Mesenchymal stem cell (in vitro differentiated cells and primary cell): ENCODE measurements at regions not wholly inside any gene's neighbourhood (a gene's known extent, or its start where the extent isn't known, plus 50 kb on each side); places are given as distances from the start of the nearest gene placed in this dataset.

ENCODE experiments used
- DNase-seq: peaks from one replicate; pipeline ENCODE4 v3.0.0-alpha.2; 2013
- H2AFZ ChIP-seq: one replicate; pipeline ENCODE4 v1.6.1; 2013; ENCODE audit warnings: low read depth, mild to moderate bottlenecking, control low read depth, inconsistent platforms, low read length, moderate library complexity
- H2AK5ac ChIP-seq: 2 replicates; pipeline ENCODE4 v1.6.1; 2013; ENCODE audit warnings: low read length, moderate library complexity, mild to moderate bottlenecking, inconsistent platforms; ENCODE audit not compliant: severe bottlenecking
- H2BK120ac ChIP-seq: one replicate; pipeline ENCODE4 v1.6.1; 2013; ENCODE audit warnings: low read depth, mild to moderate bottlenecking, inconsistent platforms, low read length, moderate library complexity
- H2BK12ac ChIP-seq, 2 experiments: one replicate each; pipeline ENCODE4 v1.6.1; 2013; ENCODE audit warnings: inconsistent platforms in 2 of 2, low read length in 2 of 2, mild to moderate bottlenecking in 2 of 2, moderate library complexity in 2 of 2, control low read depth in 1 of 2
- H2BK15ac ChIP-seq: one replicate; pipeline ENCODE4 v1.6.1; 2013; ENCODE audit warnings: mild to moderate bottlenecking, low read depth, inconsistent platforms; ENCODE audit not compliant: poor library complexity, severe bottlenecking
- H2BK5ac ChIP-seq: 2 replicates; pipeline ENCODE4 v1.6.1; 2013; ENCODE audit warnings: low read depth, mild to moderate bottlenecking, low read length, control low read depth, inconsistent platforms; ENCODE audit not compliant: poor library complexity, severe bottlenecking
- H3K14ac ChIP-seq, 2 experiments: one replicate each; pipeline ENCODE4 v1.6.1; 2013; ENCODE audit warnings: inconsistent platforms in 2 of 2, low read length in 2 of 2, control low read depth in 1 of 2, mild to moderate bottlenecking in 1 of 2, moderate library complexity in 1 of 2
- H3K18ac ChIP-seq, 2 experiments: one replicate each; pipeline ENCODE4 v1.6.1; 2013; ENCODE audit warnings: inconsistent platforms in 2 of 2, low read length in 2 of 2, control low read depth in 1 of 2, low read depth in 1 of 2, mild to moderate bottlenecking in 1 of 2
- H3K23ac ChIP-seq, 2 experiments: one replicate each; pipeline ENCODE4 v1.6.1; 2013; ENCODE audit warnings: inconsistent platforms in 2 of 2, low read length in 2 of 2, mild to moderate bottlenecking in 2 of 2, moderate library complexity in 2 of 2, control low read depth in 1 of 2
- H3K27ac ChIP-seq: 2 replicates; pipeline ENCODE4 v1.5.1; 2013; ENCODE audit warnings: mild to moderate bottlenecking, moderate library complexity, low read length, control low read depth, inconsistent platforms; ENCODE audit not compliant: poor library complexity, severe bottlenecking
- H3K27me3 ChIP-seq, 2 experiments: 2 replicates each; pipeline versions ENCODE4 v1.6.1 to v1.7.0; 2013; ENCODE audit warnings: low read length in 2 of 2, mild to moderate bottlenecking in 2 of 2, moderate library complexity in 2 of 2, control low read depth in 1 of 2, inconsistent platforms in 1 of 2; ENCODE audit not compliant: control insufficient read depth in 1 of 2, insufficient read depth in 1 of 2
- H3K36me3 ChIP-seq, 2 experiments: 2 replicates each; pipeline versions ENCODE4 v1.6.1 to v1.7.0; 2013; ENCODE audit warnings: low read length in 2 of 2, control low read depth in 1 of 2, inconsistent platforms in 1 of 2, low read depth in 1 of 2, mild to moderate bottlenecking in 1 of 2; ENCODE audit not compliant: insufficient read depth in 2 of 2, control insufficient read depth in 1 of 2
- H3K4ac ChIP-seq, 2 experiments: one replicate each; pipeline ENCODE4 v1.6.1; 2013; ENCODE audit warnings: inconsistent platforms in 2 of 2, low read length in 2 of 2, mild to moderate bottlenecking in 2 of 2, moderate library complexity in 2 of 2, control low read depth in 1 of 2, low read depth in 1 of 2
- H3K4me1 ChIP-seq: 2 replicates; pipeline ENCODE4 v1.6.1; 2013; ENCODE audit warnings: low read depth, low read length, control low read depth; ENCODE audit not compliant: control insufficient read depth, insufficient read depth
- H3K4me2 ChIP-seq: 2 replicates; pipeline ENCODE4 v1.6.1; 2013; ENCODE audit warnings: low read length, mild to moderate bottlenecking, inconsistent platforms; ENCODE audit not compliant: poor library complexity, severe bottlenecking
- H3K4me3 ChIP-seq, 2 experiments: 2 replicates each; pipeline versions ENCODE4 v1.5.1 to v1.7.0; 2013; ENCODE audit warnings: low read length in 2 of 2, mild to moderate bottlenecking in 2 of 2, control low read depth in 1 of 2, low read depth in 1 of 2; ENCODE audit not compliant: insufficient read depth in 1 of 2
- H3K79me1 ChIP-seq: replicated peaks from 2 replicates; pipeline ENCODE4 v1.6.1; 2013; ENCODE audit warnings: mild to moderate bottlenecking, control low read depth, low read length, inconsistent platforms; ENCODE audit not compliant: poor library complexity, severe bottlenecking
- H3K9ac ChIP-seq: 2 replicates; pipeline ENCODE4 v1.7.0; 2013; ENCODE audit warnings: mild to moderate bottlenecking, low read length, moderate library complexity
- H3K9me3 ChIP-seq: 2 replicates; pipeline ENCODE4 v1.7.0; 2013; ENCODE audit warnings: mild to moderate bottlenecking, low read length; ENCODE audit not compliant: control insufficient read depth
- H4K8ac ChIP-seq: one replicate; pipeline ENCODE4 v1.6.1; 2013; ENCODE audit warnings: inconsistent platforms, mild to moderate bottlenecking, low read length, moderate library complexity
- H4K91ac ChIP-seq: one replicate; pipeline ENCODE4 v1.6.1; 2013; ENCODE audit warnings: mild to moderate bottlenecking, low read length, inconsistent platforms
- WGBS: methylation state at CpG from one replicate; pipeline ENCODE4 v1.1.7; 2013; ENCODE audit warnings: mixed read lengths; 5-methylcytosine and 5-hydroxymethylcytosine counted together

GRCh38 chr14:99015833-99016232 lies 256.2 kb downstream of the BCL11B start:
- Histone ChIP-seq H2AFZ (no peak overlapping the region), H3K79me1 (no peaks in the 10 kb centered on the region), H3K23ac (no peak overlapping the region), H3K4me3 (no peak overlapping the region), H2BK15ac (no peak overlapping the region), H3K4ac (no peak overlapping the region), H4K8ac (no peak overlapping the region), H3K18ac (no peak overlapping the region), H2BK12ac (no peak overlapping the region), H3K14ac (no peak overlapping the region), H2BK5ac (no peak overlapping the region), H2AK5ac (no peak overlapping the region), H3K9me3 (no peaks in the 10 kb centered on the region), H3K4me1 (no peaks in the 10 kb centered on the region), H3K27ac (no peak overlapping the region), H3K36me3 (no peaks in the 10 kb centered on the region), H3K27me3 (no peaks in the 10 kb centered on the region), H3K4me2 (no peak overlapping the region), H4K91ac (no peak overlapping the region), H3K9ac (no peak overlapping the region), H2BK120ac (no peak overlapping the region)
- DNase-seq: no peak
- WGBS: 87% methylated on average over 9 of the region's 14 CpGs

GRCh38 chr14:99023371-99023770 lies 248.6 kb downstream of the BCL11B start:
- H3K79me1 ChIP-seq: no peaks in the 10 kb centered on the region
- H3K27ac ChIP-seq: no peak overlapping the region
- H2BK12ac ChIP-seq: no peak overlapping the region
- no peak overlapping the region for H2BK5ac ChIP-seq
- H4K8ac ChIP-seq: no peak overlapping the region
- no peak overlapping the region for H4K91ac ChIP-seq
- no peak overlapping the region for H2BK120ac ChIP-seq
- no peak overlapping the region for H3K23ac ChIP-seq
- H3K4me3 ChIP-seq: no peak overlapping the region
- H3K14ac ChIP-seq: no peak overlapping the region
- no peak overlapping the region for H3K9ac ChIP-seq
- no peak overlapping the region for H2BK15ac ChIP-seq
- 0% methylated on average over 1 of the region's 1 CpG for WGBS
- no peaks in the 10 kb centered on the region for H3K4me1 ChIP-seq
- H3K4ac ChIP-seq: no peak overlapping the region
- no peaks in the 10 kb centered on the region for H3K36me3 ChIP-seq
- peaks cover 3% of the 10 kb centered on the region for H3K9me3 ChIP-seq
- H3K4me2 ChIP-seq: no peak overlapping the region
- no peak for DNase-seq
- H3K27me3 ChIP-seq: peaks cover 0 to 14% of the 10 kb centered on the region in 2 experiments
- no peak overlapping the region for H3K18ac ChIP-seq
- H2AFZ ChIP-seq: no peak overlapping the region
- H2AK5ac ChIP-seq: no peak overlapping the region

GRCh38 chr14:99024926-99025325 lies 247.1 kb downstream of the BCL11B start:
- H4K8ac ChIP-seq: no peak overlapping the region
- no peak overlapping the region for H4K91ac ChIP-seq
- H3K27me3 ChIP-seq: peaks cover 0 to 25% of the 10 kb centered on the region in 2 experiments
- peaks cover 3% of the 10 kb centered on the region for H3K9me3 ChIP-seq
- no peak overlapping the region for H3K4me2 ChIP-seq
- H3K4ac ChIP-seq: no peak overlapping the region
- no peak overlapping the region for H2BK5ac ChIP-seq
- H3K27ac ChIP-seq: no peak overlapping the region
- H3K18ac ChIP-seq: no peak overlapping the region
- no peaks in the 10 kb centered on the region for H3K79me1 ChIP-seq
- no peak overlapping the region for H2AFZ ChIP-seq
- no peak overlapping the region for H2BK12ac ChIP-seq
- no peak overlapping the region for H3K14ac ChIP-seq
- no peaks in the 10 kb centered on the region for H3K4me1 ChIP-seq
- no peak overlapping the region for H3K23ac ChIP-seq
- DNase-seq: no peak
- no peak overlapping the region for H2BK15ac ChIP-seq
- no peak overlapping the region for H2AK5ac ChIP-seq
- no peak overlapping the region for H3K4me3 ChIP-seq
- H2BK120ac ChIP-seq: no peak overlapping the region
- H3K36me3 ChIP-seq: no peaks in the 10 kb centered on the region
- 64% methylated on average over 4 of the region's 4 CpGs for WGBS
- no peak overlapping the region for H3K9ac ChIP-seq

- Histone ChIP-seq H3K4ac (no peak overlapping the region), H3K4me1 (no peaks in the 10 kb centered on the region), H3K4me3 (no peak overlapping the region), H2AK5ac (no peak overlapping the region), H3K27me3 (peaks cover 0 to 28% of the 10 kb centered on the region in 2 experiments), H2BK120ac (no peak overlapping the region), H3K9ac (no peak overlapping the region), H3K14ac (no peak overlapping the region), H3K23ac (no peak overlapping the region), H3K36me3 (no peaks in the 10 kb centered on the region), H4K91ac (no peak overlapping the region), H2AFZ (no peak overlapping the region), H3K18ac (no peak overlapping the region), H3K79me1 (no peaks in the 10 kb centered on the region), H2BK12ac (no peak overlapping the region), H3K9me3 (peaks cover 3% of the 10 kb centered on the region), H2BK15ac (no peak overlapping the region), H4K8ac (no peak overlapping the region), H3K27ac (no peak overlapping the region), H3K4me2 (no peak overlapping the region), H2BK5ac (no peak overlapping the region)
- DNase-seq: no peak
- 82% methylated on average over 9 of the region's 11 CpGs for WGBS
Measured at GRCh38 chr14:99025418-99025817, 246.6 kb downstream of the BCL11B start.
